Kasumi-1 (cell line): ENCODE measurements at regions not wholly inside any gene's neighbourhood (a gene's known extent, or its start where the extent isn't known, plus 50 kb on each side); places are given as distances from the start of the nearest gene placed in this dataset.

Experiments
- DNase-seq, 2 experiments: peaks; one replicate each; lab custom pipeline; 2025; lab: John Stamatoyannopoulos, UW

DNA sequence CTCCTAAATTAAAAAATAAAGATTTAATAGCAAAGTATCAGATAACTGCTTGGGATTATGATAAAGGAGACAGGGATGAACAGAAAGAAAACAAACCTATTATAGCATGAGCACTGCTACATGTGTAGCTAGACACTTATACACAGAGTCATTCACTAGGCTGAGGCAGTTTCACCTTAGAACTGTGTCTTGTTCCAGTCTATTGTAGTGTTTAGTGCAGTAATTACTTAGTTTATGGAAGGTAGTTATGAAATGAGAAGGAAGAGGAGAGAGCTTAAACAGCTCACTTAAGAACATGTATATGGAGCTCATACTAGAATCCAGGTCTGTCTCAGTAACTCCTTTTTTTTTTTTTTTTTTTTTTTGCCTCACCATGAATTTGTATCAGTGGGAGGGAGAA, 441.4 kb downstream of the PDCD6IP start:
- DNase-seq: no peak

DNA sequence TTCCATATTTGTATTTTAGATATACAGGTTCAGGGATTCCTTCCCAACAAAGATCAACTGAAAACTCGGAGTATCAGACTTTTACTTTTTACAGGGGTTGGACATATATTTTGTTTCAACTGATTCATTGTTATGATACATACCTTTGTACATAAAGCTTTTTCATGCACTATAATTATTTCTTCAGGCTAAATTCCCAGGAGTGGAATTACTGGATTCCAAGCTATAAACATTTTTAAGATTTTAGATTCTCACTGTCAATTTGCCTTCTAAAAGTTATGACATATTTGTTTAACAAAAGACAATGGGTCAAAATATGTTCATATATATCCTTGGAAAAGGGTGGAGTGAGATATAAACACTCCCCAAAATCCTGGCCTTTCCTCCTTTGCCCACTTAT, 449.0 kb downstream of the PDCD6IP start:
- no peak for DNase-seq

DNA sequence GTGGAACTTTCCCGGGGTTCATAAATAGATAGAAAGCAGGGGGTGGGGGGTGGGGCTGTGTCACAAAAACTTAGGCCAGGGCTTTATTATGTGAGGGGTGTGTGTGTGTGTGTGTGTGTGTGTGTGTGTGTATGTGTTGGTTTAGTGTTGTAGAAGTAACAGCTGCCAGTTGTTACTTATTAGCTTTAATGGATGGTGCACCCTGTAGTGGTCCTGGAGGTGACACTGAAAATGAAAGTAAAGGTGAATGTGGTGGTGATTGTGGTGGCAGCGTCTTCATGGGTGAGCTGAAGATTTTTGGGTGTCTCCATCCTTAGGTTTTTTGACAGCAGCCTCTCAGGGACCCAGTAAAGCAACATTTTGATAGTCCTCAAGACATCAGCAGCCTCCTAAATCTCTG, 449.9 kb downstream of the PDCD6IP start:
- no peak for DNase-seq

DNA sequence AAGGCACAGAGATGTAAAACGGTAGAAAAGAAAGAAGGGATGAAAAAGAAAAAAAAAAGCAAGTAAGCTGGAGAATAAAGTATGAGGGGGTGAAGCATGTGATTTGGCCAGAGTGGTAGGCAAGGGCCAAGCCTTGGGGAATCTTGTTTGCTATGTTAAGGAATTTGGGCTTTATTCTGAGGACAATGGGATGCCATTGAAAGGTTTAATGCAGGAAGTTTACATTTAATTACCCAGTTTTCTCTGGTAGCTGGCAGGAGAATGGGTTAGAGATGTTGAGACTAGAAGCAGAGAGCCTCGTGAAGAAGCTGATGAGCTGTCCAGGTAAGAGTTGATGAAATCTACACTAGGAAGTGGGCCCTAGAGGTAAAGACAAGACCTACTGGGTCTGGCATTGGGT, 455.9 kb downstream of the PDCD6IP start:
- DNase-seq: no peak

DNA sequence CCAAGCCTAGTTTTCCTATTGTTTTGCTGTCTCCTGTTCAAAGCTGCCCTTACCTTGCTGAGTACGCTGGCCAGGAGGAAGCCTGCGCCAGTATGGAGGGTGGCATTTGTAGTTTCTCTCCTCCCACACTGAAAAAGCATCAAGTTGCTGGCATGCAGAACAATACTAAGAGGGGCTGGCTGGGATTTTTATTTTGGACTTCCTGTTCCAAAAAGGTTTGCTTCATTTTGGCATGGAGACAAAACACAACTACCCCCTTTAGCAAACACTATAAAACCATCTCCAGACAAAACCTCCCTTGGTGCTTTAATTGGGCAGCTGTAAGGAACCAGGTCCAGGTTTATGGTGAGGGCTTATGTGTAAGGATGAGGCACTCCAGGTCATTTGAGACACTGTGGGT, 457.6 kb downstream of the PDCD6IP start:
- DNase-seq: no peak

DNA sequence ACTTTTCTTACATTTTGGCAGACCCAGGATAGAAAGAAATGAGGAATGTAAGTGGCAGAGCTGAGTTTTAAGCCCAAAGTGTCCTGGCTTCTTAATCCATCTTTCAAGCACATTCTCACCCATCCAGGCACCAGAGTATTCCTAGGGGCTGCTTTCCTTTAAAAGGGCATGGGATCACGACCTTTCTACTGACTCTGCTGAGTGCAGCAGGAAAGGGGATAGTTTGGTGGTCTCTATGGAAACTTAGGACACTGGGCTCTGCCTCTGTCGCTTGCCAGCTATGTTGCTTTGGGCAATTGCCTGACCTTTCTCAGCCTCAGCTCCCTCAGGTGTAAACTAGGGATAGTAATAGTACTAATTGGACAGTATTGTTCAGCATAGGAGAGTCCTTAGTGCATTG, 458.4 kb downstream of the PDCD6IP start:
- no peak for DNase-seq

DNA sequence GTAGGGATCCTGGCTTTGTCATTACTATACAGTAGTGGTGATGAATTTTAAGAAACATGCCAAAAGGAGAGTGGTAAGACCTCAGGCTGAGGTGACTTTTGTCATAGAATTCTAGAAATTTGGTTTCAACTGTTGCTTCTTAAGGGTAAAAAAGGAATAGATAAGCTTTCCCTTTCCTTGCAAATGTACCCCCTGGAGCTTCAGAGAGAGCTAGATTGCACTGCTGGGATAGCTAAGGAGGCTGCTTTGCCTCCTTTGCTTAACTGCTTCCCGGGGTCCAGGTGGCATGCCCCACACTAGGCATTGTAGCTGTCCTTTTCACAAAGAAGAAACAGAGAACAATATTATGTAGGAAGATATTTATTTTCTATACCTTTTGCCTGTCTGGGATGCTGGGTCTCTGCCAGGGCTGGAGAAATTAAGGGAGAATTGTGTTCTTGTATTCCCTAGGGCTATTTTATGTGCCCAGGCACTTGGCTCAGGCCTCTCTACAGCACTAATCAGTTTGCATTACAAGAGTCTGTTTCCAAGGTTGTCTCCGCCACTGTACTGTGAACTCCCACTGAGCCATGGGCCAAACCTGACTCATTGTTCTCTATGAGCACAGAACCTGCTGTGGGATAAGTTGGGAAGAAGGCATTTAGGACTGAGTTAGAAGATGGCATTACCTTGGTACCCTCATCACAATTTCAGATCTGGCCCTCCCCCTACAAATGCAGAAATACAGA, 460.0 kb downstream of the PDCD6IP start:
- no peak for DNase-seq

DNA sequence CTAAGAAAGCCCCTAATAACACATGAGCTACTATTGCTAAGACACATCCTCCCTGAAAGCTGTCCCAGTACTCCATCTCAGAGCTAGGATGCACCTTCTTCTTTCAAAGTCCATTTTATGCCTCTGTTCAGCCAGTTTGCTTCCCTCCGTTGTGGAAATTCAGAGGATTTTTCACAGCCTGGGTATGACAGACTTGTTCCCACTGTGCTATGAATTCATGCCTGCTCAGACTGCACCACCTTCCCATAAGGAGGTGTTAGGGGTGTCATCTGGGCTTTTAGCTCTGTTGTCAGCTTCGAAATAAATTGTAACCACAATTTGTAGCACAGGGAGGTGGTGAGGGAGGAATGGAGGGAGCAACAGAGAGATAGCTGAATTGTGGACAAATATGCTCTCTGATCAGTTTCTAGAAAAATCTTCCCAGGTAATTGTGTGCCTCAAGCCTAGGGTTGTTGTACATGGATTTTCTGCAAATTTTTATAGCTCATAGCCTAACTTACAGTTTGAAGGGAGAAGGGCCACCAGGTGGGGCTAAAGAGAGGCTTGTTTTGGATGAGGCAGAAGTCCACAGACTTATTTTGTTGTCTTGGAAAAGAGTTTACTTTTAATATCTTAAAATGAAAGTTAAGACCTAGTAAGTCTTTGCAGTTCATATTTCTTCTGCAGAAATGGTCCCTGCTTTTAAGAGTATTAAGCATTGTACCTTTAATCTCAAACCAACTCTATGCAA, 462.0 kb downstream of the PDCD6IP start:
- peak; percentile 68 to 69 for DNase-seq

DNA sequence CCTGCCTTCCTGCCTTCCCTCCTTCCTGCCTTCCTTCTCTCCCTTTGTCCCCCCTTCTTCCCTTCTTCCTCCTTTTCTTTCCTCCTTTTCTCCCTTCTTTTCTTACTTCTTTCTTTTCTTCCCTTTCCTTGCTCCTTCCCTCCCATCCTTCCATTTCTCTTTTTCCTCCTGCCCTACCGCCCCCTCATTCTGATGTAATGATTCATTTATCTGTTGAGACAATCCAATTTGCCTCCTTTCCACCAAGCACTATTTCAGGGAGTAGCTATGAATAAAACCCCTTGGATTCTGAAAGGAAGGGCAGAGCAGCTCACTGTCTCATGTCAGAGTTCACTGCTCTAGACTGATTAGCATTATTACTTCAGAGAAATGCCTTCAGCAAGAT, 462.6 kb downstream of the PDCD6IP start:
- DNase-seq: no peak

DNA sequence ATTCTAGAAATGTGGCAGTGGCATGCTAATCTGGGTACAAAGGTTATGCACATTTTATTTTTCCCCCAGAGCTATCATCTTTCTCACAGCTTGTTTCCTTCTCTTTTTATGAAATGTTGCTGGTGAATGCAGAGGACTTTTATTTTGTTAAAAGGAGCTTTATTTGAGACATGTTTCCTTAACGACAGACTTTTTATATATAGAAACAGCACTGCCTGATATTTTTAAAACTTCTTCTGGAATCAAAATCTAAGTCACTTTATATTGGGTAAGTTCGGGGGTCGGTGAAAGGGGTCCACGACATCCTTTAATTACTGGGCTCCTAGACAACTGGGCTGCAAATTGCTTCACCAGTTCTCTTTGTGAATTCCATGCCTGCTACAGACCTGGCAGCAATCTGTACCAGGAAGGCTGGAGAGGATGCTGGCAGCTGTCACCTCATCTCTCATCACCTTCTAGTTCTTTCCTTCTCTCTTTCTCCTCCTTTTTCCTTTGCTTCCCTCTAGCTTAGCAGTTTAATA, 464.7 kb downstream of the PDCD6IP start:
- DNase-seq: peak; percentile 78 to 83

DNA sequence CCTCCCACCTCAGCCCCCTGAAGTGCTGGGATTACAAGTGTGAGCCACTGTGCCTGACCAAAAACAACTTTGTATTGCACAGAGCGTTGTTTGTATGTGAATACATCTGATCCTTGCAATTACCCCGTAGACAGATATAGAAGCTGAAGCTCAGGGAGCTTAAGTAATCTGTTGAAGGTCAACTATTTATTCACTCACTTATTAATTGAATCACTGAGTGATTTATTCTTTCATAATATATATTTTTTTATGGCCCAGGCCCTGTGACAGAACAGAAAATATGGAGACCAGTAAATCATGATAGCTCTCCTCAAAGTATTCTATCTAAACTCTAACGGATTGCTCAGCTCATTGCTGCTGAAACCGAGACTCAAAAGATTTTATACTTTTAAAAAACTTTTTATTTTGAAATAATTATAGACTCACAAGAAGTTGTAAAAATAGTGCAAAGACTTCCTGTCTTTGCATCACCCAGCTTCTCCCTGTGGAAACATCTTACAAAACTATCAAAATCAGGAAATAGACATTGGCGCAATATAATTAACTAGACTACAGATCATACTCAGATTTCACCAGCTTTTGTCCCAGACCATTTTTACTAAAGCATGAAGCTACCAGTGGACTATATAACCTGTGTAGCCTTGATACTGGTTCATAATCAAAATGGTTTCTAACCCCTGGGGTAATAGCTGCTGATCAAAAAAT, 466.1 kb downstream of the PDCD6IP start:
- DNase-seq: peak in 1 of 2 experiments; percentile 17

DNA sequence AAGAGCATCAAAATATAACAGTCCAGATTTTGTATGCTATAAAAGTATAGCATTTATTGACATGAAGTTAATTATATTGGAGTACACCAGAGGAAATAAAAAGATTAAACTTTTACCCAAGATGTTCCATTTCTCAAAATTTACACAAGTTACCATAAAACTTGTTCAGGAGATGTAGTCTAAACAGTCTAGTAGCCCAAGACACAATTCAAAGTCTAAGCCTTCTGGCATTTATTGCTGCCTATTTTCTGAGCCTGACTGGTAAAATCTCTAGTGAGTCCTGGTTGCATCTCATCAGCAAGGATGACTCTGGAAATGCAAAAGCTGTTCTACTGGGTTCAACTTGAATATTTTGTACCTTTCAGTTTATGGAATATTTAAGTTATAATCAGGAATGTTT, 468.7 kb downstream of the PDCD6IP start:
- DNase-seq: no peak

DNA sequence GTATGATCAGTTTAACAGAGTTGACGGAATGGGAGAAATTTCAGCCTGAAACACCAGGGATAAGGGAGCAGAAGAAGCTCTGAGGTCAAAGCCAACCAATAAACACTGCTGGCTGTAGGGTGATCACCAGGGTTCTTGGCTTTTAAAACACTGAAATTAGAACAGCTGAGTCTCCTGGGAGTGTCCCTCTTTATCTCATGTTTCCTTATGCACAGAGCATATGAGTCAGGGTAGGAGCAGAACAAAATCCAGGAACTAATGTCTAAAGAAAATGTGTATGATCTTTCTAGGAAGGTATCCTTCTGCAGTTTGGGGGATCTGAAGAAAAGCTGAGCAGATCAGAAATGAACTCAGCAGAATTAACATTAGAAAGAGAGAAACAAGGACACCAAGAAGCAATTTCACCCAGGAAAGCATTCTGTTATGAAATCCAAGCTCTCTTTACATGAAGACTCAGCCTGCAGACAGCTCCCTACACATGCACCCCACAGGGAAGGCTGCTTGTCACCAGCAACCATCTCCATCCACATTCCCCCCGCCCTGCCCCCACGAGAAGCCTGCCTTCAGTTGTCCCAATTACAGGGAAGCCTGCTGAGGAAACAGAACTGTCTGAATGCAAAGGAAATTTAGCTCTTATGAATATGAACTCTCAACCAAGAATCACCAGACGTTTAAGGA, 469.7 kb downstream of the PDCD6IP start:
- DNase-seq: peak in 1 of 2 experiments; percentile 21

DNA sequence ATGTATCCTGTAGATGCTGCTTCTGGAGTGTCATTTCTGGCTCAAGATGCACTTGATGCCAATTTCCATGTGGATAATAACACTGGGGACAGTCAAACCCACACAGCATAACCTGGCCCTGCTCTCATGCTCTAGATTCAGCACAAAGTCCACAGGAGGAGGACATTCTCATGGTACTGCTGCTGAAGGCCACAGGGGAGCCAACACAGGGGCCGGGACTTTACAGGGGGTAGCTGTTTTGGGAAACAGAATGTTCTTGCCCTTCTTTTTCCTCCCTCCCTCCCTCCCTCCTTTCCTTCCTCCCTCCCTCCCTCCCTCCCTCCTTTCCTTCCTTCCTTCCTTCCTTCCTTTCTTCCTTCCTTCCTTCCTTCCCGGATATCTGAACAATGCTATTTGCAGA, 477.4 kb downstream of the PDCD6IP start:
- DNase-seq: no peak

DNA sequence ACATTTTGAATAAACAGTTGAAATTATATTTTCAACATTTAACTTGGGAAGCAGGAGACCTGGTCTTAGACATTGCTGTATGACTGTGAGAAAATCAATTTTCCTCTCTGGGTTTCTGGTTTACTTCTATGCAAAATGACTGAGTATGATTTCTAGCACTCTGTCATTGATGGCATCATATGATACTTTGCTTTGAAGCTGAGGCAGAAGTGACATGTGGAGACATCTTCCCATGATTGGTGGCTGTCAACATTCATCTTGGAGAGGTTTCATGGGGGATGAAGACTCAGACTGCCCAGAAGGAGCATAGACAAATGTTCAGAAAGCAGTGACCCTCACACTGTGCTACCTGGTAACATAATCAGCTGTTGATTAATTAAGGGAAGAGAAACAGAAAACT, 477.9 kb downstream of the PDCD6IP start:
- DNase-seq: no peak

DNA sequence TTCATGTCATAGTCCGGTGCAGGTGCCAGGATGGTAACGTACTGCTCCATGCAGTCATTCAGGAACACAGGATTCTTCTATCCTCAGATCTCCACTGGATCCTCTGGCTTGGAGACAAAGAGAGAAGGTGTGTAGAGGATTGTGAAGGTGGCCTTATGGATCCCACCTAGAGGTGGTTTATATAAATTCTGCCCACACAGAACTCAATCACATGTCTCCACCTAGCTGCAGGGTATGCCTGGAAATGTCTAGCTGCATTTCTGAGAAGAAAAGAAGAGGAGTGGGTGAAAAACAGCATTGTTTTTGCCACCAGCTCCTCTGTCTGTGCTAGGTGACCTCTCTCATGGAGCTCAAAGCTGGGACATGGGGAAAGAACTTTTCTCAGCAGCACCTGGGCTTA, 478.7 kb downstream of the PDCD6IP start:
- DNase-seq: no peak

DNA sequence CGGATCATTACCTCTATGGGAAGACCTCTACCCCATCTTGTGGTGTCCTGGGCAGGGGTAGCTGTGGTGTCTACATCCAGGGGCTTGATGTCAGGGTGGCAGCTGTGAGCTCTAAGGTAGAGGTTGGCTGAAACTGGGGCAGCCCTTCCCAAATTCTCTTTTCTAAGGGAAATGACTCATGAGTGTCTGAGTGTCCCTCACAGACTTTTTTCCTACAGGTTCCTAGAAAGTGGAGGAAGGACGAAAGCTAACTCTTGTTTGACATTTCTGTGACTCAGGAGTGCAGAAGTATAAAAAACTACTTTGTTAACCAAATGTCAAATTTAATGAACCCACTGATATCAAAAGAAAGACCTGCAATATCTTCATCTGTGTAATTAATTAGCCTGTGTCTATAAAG, 481.5 kb downstream of the PDCD6IP start:
- no peak for DNase-seq

DNA sequence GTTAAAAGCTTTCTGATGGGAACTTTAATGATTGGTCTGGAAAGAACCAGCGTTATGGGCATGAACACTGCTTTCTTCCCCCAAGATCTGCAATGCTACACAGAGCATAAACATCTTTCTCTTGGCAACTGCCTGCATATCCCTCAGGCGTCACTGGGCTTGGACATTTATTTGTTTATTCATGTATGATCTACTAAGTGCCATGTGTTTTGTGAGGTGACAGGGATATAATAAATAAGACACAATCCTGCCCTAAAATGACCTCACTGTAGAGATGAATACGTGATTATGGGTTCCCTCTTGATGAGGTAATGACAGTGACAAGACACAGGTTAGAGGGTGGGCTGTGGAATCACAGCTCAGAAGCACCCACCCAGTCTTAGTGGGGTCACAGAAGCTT, 485.3 kb downstream of the PDCD6IP start:
- DNase-seq: no peak

DNA sequence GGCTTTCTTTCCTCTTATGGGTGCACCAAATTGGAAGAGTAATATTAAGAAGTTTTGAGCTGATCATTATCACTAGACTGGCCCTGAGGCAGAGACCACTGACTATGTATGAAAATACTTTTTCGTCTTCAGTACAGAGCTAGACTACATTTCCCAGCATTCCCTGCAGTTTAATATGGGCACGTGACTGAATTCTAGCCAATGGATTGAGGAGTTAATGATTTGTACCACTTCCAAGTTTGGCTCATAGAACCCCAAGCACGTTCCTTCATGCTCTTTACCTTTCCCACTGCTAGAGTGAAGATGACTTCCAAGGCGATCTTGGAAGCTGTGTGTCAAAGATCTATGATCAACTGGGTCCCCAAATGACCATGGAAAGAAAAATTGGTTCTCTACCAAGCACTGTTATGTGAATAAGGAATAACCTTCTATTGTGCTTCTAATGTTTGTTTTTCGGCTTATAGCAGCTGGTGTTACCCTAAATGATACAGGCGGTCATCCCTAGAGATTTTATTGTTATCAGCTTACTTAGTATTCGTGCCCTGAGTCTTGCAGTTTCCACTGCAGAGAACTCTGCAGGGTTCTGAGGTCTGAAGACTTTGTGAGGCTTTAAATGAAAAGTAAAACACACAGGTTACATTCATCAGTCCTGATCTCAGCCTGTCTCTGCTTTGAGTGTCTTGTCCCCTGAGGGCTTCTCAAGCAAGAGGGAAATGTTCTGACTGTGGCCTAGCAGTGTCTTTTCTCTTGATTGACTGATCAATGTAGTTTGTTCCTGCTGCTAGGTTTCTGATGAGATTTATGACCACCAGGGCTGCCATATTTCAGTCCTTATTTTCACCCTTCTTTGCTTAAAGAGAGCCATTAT, 486.8 kb downstream of the PDCD6IP start:
- no peak for DNase-seq

DNA sequence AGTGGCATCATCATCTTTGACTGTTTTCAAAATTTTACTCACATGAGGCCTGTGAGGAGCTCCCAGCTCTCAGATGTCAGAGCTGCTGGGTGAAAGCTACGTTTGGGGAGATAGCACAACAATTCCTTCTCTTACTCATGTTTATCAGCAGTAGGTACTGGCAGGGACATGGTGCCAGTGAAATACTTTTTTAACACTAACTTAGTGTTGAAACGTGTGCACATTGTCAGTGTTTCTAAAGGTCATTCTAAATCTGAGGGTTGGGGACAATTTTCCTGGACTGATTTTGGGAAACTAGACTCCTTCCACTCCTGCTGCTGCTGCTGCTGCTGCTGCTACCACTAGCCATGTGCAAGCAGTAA, 487.4 kb downstream of the PDCD6IP start:
- DNase-seq: no peak

DNA sequence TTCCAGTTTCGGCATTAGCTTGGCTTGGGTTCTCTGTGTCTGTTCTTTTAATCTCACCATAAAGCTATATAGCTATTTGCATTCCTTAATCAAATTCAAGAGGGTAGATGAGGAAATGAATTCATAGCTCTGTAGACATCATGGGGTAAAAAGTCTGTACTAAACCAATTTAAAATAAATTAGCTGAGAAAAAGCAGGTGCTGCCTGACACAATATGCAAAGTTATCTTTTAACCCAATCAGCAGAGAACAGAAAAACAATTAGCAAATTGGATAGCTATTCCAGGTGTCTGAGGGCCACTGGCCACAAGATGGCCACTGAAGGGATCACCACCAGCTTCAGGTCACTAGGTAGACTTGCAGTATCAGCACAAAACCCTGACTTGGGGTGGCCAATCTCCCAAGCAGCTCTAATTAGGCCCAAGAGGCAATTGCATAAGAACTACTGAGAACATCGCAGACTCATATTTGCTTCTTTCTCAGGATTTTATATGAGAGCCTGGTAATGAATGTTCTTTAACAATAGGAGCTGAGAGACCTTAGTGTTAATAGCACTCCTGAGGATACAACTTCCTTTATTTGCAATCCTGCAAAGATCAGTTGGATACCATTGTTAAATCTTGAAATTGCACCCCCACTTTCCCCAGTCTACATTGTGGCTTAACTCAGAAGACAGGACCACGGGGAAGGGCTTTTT, 494.3 kb downstream of the PDCD6IP start:
- DNase-seq: no peak
